GM19452 (cell line): ENCODE measurements at regions not wholly inside any gene's neighbourhood (a gene's known extent, or its start where the extent isn't known, plus 50 kb on each side); places are given as distances from the start of the nearest gene placed in this dataset.
"Not testable (repeated sequence)": the region's sequence is repeated elsewhere in the genome, so short reads cannot be mapped to it uniquely, and the experiment has no call there.

Experiments used
- ATAC-seq: cut with Tn5 transposase; IDR thresholded peaks from one replicate; pipeline ENCODE4 v1.9.1; 2021; ENCODE audit not compliant: unreplicated experiment

GRCh38 chr5:75002271-75002670, 50.1 kb downstream of the GCNT4 start:
- ATAC-seq = no peak

GRCh38 chr5:74995926-74996325, 56.4 kb downstream of the GCNT4 start:
- ATAC-seq = no peak

- no peak for ATAC-seq
Observed at GRCh38 chr5:74994826-74995225, 57.5 kb downstream of the GCNT4 start.

- no peak for ATAC-seq
Observed at GRCh38 chr5:74993743-74994142, 58.6 kb downstream of the GCNT4 start.

- no peak for ATAC-seq
Observed at GRCh38 chr5:74992791-74993190, 59.6 kb downstream of the GCNT4 start.

GRCh38 chr5:74991522-74991921, 60.8 kb downstream of the GCNT4 start:
- ATAC-seq = no peak

GRCh38 chr5:74990194-74990593, 62.2 kb downstream of the GCNT4 start:
- ATAC-seq = no peak

- ATAC-seq = no peak
Observed at GRCh38 chr5:74988273-74988983, 63.9 kb downstream of the GCNT4 start.

GRCh38 chr5:74978345-74978744, 74.0 kb downstream of the GCNT4 start:
- no peak for ATAC-seq

GRCh38 chr5:74977471-74977870, 74.9 kb downstream of the GCNT4 start:
- ATAC-seq = no peak

- no peak for ATAC-seq
Observed at GRCh38 chr5:74976651-74977050, 75.7 kb downstream of the GCNT4 start.

- no peak for ATAC-seq
Observed at GRCh38 chr5:74975582-74975981, 76.8 kb downstream of the GCNT4 start.

- ATAC-seq = no peak
Observed at GRCh38 chr5:74974451-74975091, 77.8 kb downstream of the GCNT4 start.

GRCh38 chr5:74973694-74974093, 78.7 kb downstream of the GCNT4 start:
- ATAC-seq = no peak

- no peak for ATAC-seq
Observed at GRCh38 chr5:74971947-74972460, 80.4 kb downstream of the GCNT4 start.

- ATAC-seq = not testable (repeated sequence)
Observed at GRCh38 chr5:74970891-74971290, 81.5 kb downstream of the GCNT4 start.

- no peak for ATAC-seq
Observed at GRCh38 chr5:74969726-74970125, 82.6 kb downstream of the GCNT4 start.

- no peak for ATAC-seq
Observed at GRCh38 chr5:74966141-74967026, 86.0 kb downstream of the GCNT4 start.

- no peak for ATAC-seq
Observed at GRCh38 chr5:74963407-74963806, 89.0 kb downstream of the GCNT4 start.

- ATAC-seq = no peak
Observed at GRCh38 chr5:74957906-74958305, 91.7 kb upstream of the FAM169A start.

- no peak for ATAC-seq
Observed at GRCh38 chr5:74957029-74957784, 91.0 kb upstream of the FAM169A start.
